Cerebellar cortex (tissue), 1 donor: ENCODE measurements at regions not wholly inside any gene's neighbourhood (a gene's known extent, or its start where the extent isn't known, plus 50 kb on each side); places are given as distances from the start of the nearest gene placed in this dataset.
"Not testable (repeated sequence)": the region's sequence is repeated elsewhere in the genome, so short reads cannot be mapped to it uniquely, and the experiment has no call there.

Experiments used
- DNase-seq: peaks from one replicate; pipeline ENCODE4 v3.0.0-alpha.2; 2015; ENCODE audit warnings: low spot score

- not testable (repeated sequence) for DNase-seq
Measured at GRCh38 chr18:39308931-39309521, 1743.4 kb upstream of the CELF4 start.

- DNase-seq, result no peak
Measured at GRCh38 chr18:39305766-39306165, 1740.2 kb upstream of the CELF4 start.

- DNase-seq, result no peak
Measured at GRCh38 chr18:39302481-39302880, 1736.9 kb upstream of the CELF4 start.

GRCh38 chr18:39299152-39299551 lies 1733.6 kb upstream of the CELF4 start:
- no peak for DNase-seq

GRCh38 chr18:39297225-39297624 lies 1731.6 kb upstream of the CELF4 start:
- no peak for DNase-seq

- no peak for DNase-seq
Measured at GRCh38 chr18:39296293-39296888, 1730.8 kb upstream of the CELF4 start.

GRCh38 chr18:39276764-39277163 lies 1711.2 kb upstream of the CELF4 start:
- no peak for DNase-seq

GRCh38 chr18:39274535-39274934 lies 1708.9 kb upstream of the CELF4 start:
- DNase-seq, result no peak

- no peak for DNase-seq
Measured at GRCh38 chr18:39272230-39272629, 1706.6 kb upstream of the CELF4 start.

GRCh38 chr18:39271654-39272053 lies 1706.1 kb upstream of the CELF4 start:
- no peak for DNase-seq

GRCh38 chr18:39260565-39260964 lies 1695.0 kb upstream of the CELF4 start:
- no peak for DNase-seq

- DNase-seq, result no peak
Measured at GRCh38 chr18:39259736-39260135, 1694.1 kb upstream of the CELF4 start.

- DNase-seq, result no peak
Measured at GRCh38 chr18:39244242-39244641, 1678.6 kb upstream of the CELF4 start.

GRCh38 chr18:39241534-39241933 lies 1675.9 kb upstream of the CELF4 start:
- DNase-seq, result no peak

- no peak for DNase-seq
Measured at GRCh38 chr18:39238981-39239660, 1673.5 kb upstream of the CELF4 start.

- no peak for DNase-seq
Measured at GRCh38 chr18:39235118-39235719, 1669.6 kb upstream of the CELF4 start.

- no peak for DNase-seq
Measured at GRCh38 chr18:39232937-39233336, 1667.3 kb upstream of the CELF4 start.

- no peak for DNase-seq
Measured at GRCh38 chr18:39232490-39232889, 1666.9 kb upstream of the CELF4 start.

- DNase-seq, result no peak
Measured at GRCh38 chr18:39230086-39230803, 1664.6 kb upstream of the CELF4 start.

- not testable (repeated sequence) for DNase-seq
Measured at GRCh38 chr18:39227769-39228168, 1662.2 kb upstream of the CELF4 start.

GRCh38 chr18:39225373-39225772 lies 1659.8 kb upstream of the CELF4 start:
- DNase-seq, result no peak

GRCh38 chr18:39223283-39223682 lies 1657.7 kb upstream of the CELF4 start:
- no peak for DNase-seq

GRCh38 chr18:39215920-39216319 lies 1650.3 kb upstream of the CELF4 start:
- DNase-seq, result no peak
